ENCODE measurements at regions not wholly inside any gene's neighbourhood (a gene's known extent, or its start where the extent isn't known, plus 50 kb on each side); places are given as distances from the start of the nearest gene placed in this dataset.

- Histone ChIP-seq H3K9ac (no peak overlapping the region), H3K36me3 (no peaks in the 10 kb centered on the region), H3K27ac (no peak overlapping the region), H3K9me3 (replicated peaks in 1 of 11) (no peaks in the 10 kb centered on the region), H3K4me2 (no peak overlapping the region), H4K20me1 (no peaks in the 10 kb centered on the region), H3K27me3 (peaks cover 0 to 3% (median 0%) of the 10 kb centered on the region in 11 experiments; a peak in 1 of 22 replicates), H3K4me3 (no peak overlapping the region), H3K4me1 (no peaks in the 10 kb centered on the region)
- TF ChIP-seq Cebpa-rat (IDR thresholded peaks at IDR 0.05) = no peak
These were observed 525.9 kb downstream of the TMEM182 start for GRCh38 chr2:103287746-103288145.

GRCh38 chr2:103288696-103289095, 526.9 kb downstream of the TMEM182 start:
- no peaks in the 10 kb centered on the region for H3K9me3 ChIP-seq (replicated peaks in 1 of 11)
- no peaks in the 10 kb centered on the region for H3K36me3 ChIP-seq
- no peak overlapping the region for H3K9ac ChIP-seq
- no peaks in the 10 kb centered on the region for H3K4me1 ChIP-seq
- no peak overlapping the region for H3K27ac ChIP-seq
- peaks cover 0 to 9% (median 0%) of the 10 kb centered on the region in 11 experiments; a peak in 4 of 22 replicates for H3K27me3 ChIP-seq
- no peak for TF ChIP-seq Cebpa-rat (IDR thresholded peaks at IDR 0.05)
- no peak overlapping the region for H3K4me3 ChIP-seq
- no peaks in the 10 kb centered on the region for H4K20me1 ChIP-seq
- H3K4me2 ChIP-seq = no peak overlapping the region

- no peak overlapping the region for H3K27ac ChIP-seq
- TF ChIP-seq Cebpa-rat (IDR thresholded peaks at IDR 0.05) = no peak
These were observed 527.4 kb downstream of the TMEM182 start for GRCh38 chr2:103289105-103289725.

GRCh38 chr2:103292573-103292972, 530.7 kb downstream of the TMEM182 start:
- no peak overlapping the region for H3K4me3 ChIP-seq
- no peaks in the 10 kb centered on the region for H3K36me3 ChIP-seq
- H3K4me1 ChIP-seq = no peaks in the 10 kb centered on the region
- no peak for TF ChIP-seq Cebpa-rat (IDR thresholded peaks at IDR 0.05)
- H3K27ac ChIP-seq = no peak overlapping the region
- no peak overlapping the region for H3K4me2 ChIP-seq
- no peak overlapping the region for H3K9ac ChIP-seq
- H3K27me3 ChIP-seq = peaks cover 0 to 9% (median 0%) of the 10 kb centered on the region in 11 experiments; a peak in 4 of 22 replicates
- no peaks in the 10 kb centered on the region for H4K20me1 ChIP-seq
- no peaks in the 10 kb centered on the region for H3K9me3 ChIP-seq (replicated peaks in 1 of 11)

More at GRCh38 chr2:103289105-103289725, 527.4 kb downstream of the TMEM182 start:
- Histone ChIP-seq H3K4me3 (no peak overlapping the region), H3K36me3 (no peaks in the 10 kb centered on the region), H4K20me1 (no peaks in the 10 kb centered on the region), H3K9ac (no peak overlapping the region), H3K4me2 (no peak overlapping the region), H3K9me3 (replicated peaks in 1 of 11) (no peaks in the 10 kb centered on the region), H3K4me1 (no peaks in the 10 kb centered on the region), H3K27me3 (peaks cover 0 to 9% (median 0%) of the 10 kb centered on the region in 11 experiments; a peak in 4 of 22 replicates)

- no peaks in the 10 kb centered on the region for H4K20me1 ChIP-seq
- no peaks in the 10 kb centered on the region for H3K4me1 ChIP-seq
- H3K4me3 ChIP-seq = no peak overlapping the region
- no peaks in the 10 kb centered on the region for H3K36me3 ChIP-seq
- no peak overlapping the region for H3K27ac ChIP-seq
- H3K9ac ChIP-seq = no peak overlapping the region
- no peak for TF ChIP-seq Cebpa-rat (IDR thresholded peaks at IDR 0.05)
- H3K4me2 ChIP-seq = no peak overlapping the region
- peaks cover 0 to 9% (median 0%) of the 10 kb centered on the region in 11 experiments; a peak in 4 of 22 replicates for H3K27me3 ChIP-seq
- no peaks in the 10 kb centered on the region for H3K9me3 ChIP-seq (replicated peaks in 1 of 11)
These were observed 531.4 kb downstream of the TMEM182 start for GRCh38 chr2:103293067-103293741.

- no peak overlapping the region for H3K27ac ChIP-seq
- H4K20me1 ChIP-seq = no peaks in the 10 kb centered on the region
- no peak overlapping the region for H3K9ac ChIP-seq
- H3K4me2 ChIP-seq = no peak overlapping the region
- no peaks in the 10 kb centered on the region for H3K4me1 ChIP-seq
- H3K4me3 ChIP-seq = no peak overlapping the region
- H3K27me3 ChIP-seq = peaks cover 0 to 9% (median 0%) of the 10 kb centered on the region in 11 experiments; a peak in 4 of 22 replicates
- H3K9me3 ChIP-seq (replicated peaks in 1 of 11) = no peaks in the 10 kb centered on the region
- TF ChIP-seq Cebpa-rat (IDR thresholded peaks at IDR 0.05) = no peak
- no peaks in the 10 kb centered on the region for H3K36me3 ChIP-seq
These were observed 531.9 kb downstream of the TMEM182 start for GRCh38 chr2:103293742-103294077.

- H3K36me3 ChIP-seq = no peaks in the 10 kb centered on the region
- no peaks in the 10 kb centered on the region for H3K9me3 ChIP-seq (replicated peaks in 1 of 11)
- no peak overlapping the region for H3K4me3 ChIP-seq
- no peak overlapping the region for H3K4me2 ChIP-seq
- no peaks in the 10 kb centered on the region for H3K4me1 ChIP-seq
- TF ChIP-seq Cebpa-rat (IDR thresholded peaks at IDR 0.05) = no peak
- no peak overlapping the region for H3K27ac ChIP-seq
- H4K20me1 ChIP-seq = no peaks in the 10 kb centered on the region
- H3K9ac ChIP-seq = no peak overlapping the region
- peaks cover 0 to 9% (median 0%) of the 10 kb centered on the region in 11 experiments; a peak in 4 of 22 replicates for H3K27me3 ChIP-seq
These were observed 532.6 kb downstream of the TMEM182 start for GRCh38 chr2:103294420-103294819.

DNA sequence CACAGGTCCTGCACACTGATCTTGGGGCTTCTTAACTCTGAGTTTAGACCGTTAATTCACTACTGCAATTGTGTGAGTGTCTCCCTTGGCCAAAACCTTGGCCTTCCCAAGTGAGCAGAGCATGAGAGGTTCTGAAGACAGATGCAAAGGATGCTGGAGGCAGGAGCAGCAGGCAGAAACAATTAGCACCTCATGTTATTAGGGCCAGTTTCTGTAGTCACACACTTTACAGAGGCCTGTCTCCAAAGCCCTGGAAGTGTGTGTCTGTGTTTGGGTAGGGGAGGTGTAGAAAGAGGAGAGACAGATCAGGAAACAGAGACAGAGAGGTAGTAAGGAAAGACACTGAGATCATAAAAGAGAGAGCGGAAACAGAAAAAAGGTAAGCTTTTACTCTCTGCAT, 533.8 kb downstream of the TMEM182 start:
- no peak overlapping the region for H3K4me3 ChIP-seq
- no peak overlapping the region for H3K9ac ChIP-seq
- no peak for TF ChIP-seq Cebpa-rat (IDR thresholded peaks at IDR 0.05)
- no peaks in the 10 kb centered on the region for H3K9me3 ChIP-seq (replicated peaks in 1 of 11)
- peaks cover 0 to 9% (median 0%) of the 10 kb centered on the region in 11 experiments; a peak in 4 of 22 replicates for H3K27me3 ChIP-seq
- no peak overlapping the region for H3K4me2 ChIP-seq
- H4K20me1 ChIP-seq = no peaks in the 10 kb centered on the region
- no peak overlapping the region for H3K27ac ChIP-seq
- no peaks in the 10 kb centered on the region for H3K36me3 ChIP-seq
- no peaks in the 10 kb centered on the region for H3K4me1 ChIP-seq

DNA sequence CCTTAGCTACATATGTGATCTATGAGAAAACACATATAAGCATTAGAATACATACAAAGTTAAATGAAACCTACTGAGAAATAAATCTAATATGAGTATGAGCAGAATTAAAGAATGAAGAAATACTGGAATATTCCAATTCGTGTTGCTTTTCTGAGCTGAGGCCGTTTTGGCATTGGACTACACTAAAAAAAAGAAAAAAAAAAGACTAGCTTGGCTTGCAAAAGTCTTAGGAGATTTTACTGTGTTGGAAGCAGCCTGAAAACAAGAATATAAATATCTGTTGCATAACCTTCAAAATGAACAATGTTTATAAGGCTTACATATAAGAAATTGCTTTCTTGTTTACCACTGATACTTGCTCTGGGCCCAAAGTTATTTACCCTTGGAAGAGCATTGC, 562.8 kb downstream of the TMEM182 start:
- Histone ChIP-seq H3K9me3 (replicated peaks in 1 of 11) (no peaks in the 10 kb centered on the region), H3K4me1 (no peaks in the 10 kb centered on the region), H4K20me1 (no peaks in the 10 kb centered on the region), H3K36me3 (no peaks in the 10 kb centered on the region), H3K4me3 (no peak overlapping the region), H3K27me3 (no peaks in the 10 kb centered on the region), H3K27ac (no peak overlapping the region), H3K9ac (no peak overlapping the region), H3K4me2 (no peak overlapping the region)
- no peak for TF ChIP-seq Cebpa-rat (IDR thresholded peaks at IDR 0.05)

DNA sequence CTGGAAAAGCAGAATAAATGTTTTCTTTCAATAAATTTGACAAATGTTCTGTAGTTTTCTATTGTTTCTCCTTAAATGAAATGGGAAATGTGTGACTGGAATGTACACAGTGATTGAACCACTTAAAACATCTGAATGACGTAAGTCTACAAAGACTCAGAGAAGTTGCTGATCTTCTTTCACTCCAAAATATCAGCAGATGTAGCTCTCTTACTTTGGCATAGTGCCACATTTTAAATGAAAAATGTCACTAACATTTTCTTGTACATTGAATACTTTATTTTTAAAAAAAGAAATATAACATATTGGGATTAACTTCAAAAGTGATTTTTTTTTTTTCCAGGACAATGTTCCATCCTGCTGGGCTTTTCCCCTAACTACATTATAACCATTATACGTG, 565.6 kb downstream of the TMEM182 start:
- H3K27ac ChIP-seq = no peak overlapping the region
- no peak overlapping the region for H3K9ac ChIP-seq
- H3K36me3 ChIP-seq = no peaks in the 10 kb centered on the region
- no peaks in the 10 kb centered on the region for H3K4me1 ChIP-seq
- no peak overlapping the region for H3K4me3 ChIP-seq
- no peak overlapping the region for H3K4me2 ChIP-seq
- H3K9me3 ChIP-seq (replicated peaks in 1 of 11) = no peaks in the 10 kb centered on the region
- no peak for TF ChIP-seq Cebpa-rat (IDR thresholded peaks at IDR 0.05)
- H4K20me1 ChIP-seq = no peaks in the 10 kb centered on the region
- H3K27me3 ChIP-seq = no peaks in the 10 kb centered on the region
